ENCODE measurements at regions not wholly inside any gene's neighbourhood (a gene's known extent, or its start where the extent isn't known, plus 50 kb on each side); places are given as distances from the start of the nearest gene placed in this dataset.
A peak's percentile ranks its signal among the peaks of the same experiment; 100 is the strongest.

DNA sequence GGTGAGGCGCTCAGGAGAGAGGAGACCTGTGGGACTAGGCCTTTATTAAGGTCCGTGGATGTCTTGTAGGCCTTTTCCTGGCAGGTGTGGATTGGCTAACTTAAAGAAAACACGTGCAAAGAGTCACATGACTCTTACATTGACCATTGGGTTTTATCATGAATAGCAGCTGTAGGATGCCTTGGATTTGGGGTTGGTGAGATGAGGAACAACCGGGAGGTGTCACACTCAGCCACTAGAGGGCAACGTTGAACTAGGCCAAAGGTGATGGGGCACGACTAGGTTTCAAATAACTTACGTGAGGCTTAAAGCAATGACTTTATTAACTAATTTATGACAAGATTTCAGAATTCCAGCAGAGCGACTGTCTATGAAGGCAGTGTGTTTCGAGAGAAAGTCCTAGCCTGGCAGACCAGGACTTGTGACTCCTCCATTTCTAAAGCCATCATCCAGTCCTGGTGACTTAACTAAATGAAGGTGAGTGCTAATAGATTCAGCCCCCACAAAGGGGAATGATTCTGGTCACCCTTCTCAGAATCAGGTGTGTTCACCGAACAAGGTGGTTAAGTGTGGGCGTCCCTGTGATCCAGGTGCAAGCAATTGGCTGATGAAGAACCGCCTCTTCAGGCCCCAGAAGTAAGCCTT, 345.6 kb downstream of the MCTP2 start:
- Histone ChIP-seq H3K27me3 (replicated peaks; ENCODE audit: insufficient read depth) (no peaks in the 10 kb centered on the region), H3K36me3 (no peaks in the 10 kb centered on the region), H3K27ac (no peak overlapping the region), H3K4me1 (replicated peaks) (no peaks in the 10 kb centered on the region), H3K9me3 (no peaks in the 10 kb centered on the region), H3K4me3 (no peak overlapping the region)
- no peak for DNase-seq (ENCODE audit: low spot score)
- WGBS = 63% methylated on average over 12 of the region's 12 CpGs
- TF ChIP-seq, protein P1, sequence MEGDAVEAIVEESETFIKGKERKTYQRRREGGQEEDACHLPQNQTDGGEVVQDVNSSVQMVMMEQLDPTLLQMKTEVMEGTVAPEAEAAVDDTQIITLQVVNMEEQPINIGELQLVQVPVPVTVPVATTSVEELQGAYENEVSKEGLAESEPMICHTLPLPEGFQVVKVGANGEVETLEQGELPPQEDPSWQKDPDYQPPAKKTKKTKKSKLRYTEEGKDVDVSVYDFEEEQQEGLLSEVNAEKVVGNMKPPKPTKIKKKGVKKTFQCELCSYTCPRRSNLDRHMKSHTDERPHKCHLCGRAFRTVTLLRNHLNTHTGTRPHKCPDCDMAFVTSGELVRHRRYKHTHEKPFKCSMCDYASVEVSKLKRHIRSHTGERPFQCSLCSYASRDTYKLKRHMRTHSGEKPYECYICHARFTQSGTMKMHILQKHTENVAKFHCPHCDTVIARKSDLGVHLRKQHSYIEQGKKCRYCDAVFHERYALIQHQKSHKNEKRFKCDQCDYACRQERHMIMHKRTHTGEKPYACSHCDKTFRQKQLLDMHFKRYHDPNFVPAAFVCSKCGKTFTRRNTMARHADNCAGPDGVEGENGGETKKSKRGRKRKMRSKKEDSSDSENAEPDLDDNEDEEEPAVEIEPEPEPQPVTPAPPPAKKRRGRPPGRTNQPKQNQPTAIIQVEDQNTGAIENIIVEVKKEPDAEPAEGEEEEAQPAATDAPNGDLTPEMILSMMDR (IDR thresholded peaks at IDR 0.05) = peak in 3 of 4 experiments; percentile 16 to 27 (median 18)
- no peak for TF ChIP-seq POLR2A (IDR thresholded peaks at IDR 0.05)
- intact Hi-C loops (cut with DNase I) = no loop called here

DNA sequence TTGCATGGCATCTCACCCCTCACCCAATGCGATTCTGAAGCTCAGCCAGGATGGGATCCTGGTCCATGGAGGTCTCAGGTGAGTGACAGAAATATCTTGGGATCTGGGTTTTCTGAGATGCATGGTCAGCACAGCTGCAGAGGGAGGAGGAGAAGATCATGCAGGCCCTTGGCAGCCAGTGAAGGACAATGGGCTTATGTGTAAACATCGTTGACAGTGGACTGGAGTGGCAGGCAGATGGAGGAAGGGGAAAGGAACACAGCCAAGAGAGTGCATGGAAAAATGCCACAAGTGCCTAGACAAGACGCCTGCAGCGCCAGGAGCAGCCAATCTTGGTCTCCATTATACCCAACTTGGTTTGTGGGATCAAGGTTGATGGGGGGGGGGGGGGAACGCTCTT, 347.9 kb downstream of the MCTP2 start:
- intact Hi-C loops (cut with DNase I) = no loop called here

DNA sequence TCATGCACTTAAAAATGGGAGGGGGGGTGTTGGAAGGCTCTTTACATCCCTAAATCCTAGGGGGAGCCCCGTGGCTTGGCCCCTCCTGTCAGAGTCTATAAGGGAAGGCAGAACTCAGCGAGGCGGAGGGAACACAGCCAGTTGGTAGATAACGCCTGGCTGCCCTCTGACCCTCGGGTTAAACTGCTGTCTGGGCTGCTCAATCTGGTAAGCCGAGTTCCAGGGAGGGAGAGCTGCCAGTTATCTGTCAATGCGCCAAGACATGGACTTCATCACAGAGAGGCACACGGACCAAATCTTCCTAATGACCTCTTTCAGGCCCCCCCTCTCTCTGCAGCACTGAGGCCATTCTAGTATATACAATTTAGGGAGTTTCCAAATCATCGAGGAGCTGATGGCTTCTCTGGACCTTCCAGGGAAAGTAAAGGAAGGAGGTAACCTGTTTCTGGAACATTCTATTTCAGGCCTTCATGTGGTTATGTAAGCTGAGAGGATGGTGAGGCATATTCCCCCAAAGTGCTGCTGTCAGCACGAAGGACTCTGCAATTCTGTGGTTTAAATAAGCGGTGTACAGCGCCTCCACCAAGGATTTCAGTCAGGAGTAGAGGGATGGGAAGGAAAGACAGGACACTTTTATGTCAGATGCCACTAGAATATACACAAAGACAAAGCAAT, 349.0 kb downstream of the MCTP2 start:
- DNase-seq (ENCODE audit: low spot score) = no peak
- Histone ChIP-seq H3K27ac (no peak overlapping the region), H3K27me3 (replicated peaks; ENCODE audit: insufficient read depth) (no peaks in the 10 kb centered on the region), H3K9me3 (no peaks in the 10 kb centered on the region), H3K4me1 (replicated peaks) (no peaks in the 10 kb centered on the region), H3K36me3 (no peaks in the 10 kb centered on the region), H3K4me3 (no peak overlapping the region)
- 77% methylated on average over 12 of the region's 12 CpGs for WGBS
- TF ChIP-seq POLR2A (IDR thresholded peaks at IDR 0.05) = no peak
- TF ChIP-seq POLR2AphosphoS5 (IDR thresholded peaks at IDR 0.05) = no peak
- TF ChIP-seq, protein P1 (IDR thresholded peaks at IDR 0.05) = no peak
- intact Hi-C loops (cut with DNase I) = no loop called here

More for the DNA sequence above, 347.9 kb downstream of the MCTP2 start:
- no peaks in the 10 kb centered on the region for H3K27me3 ChIP-seq (replicated peaks; ENCODE audit: insufficient read depth)
- no peaks in the 10 kb centered on the region for H3K36me3 ChIP-seq
- H3K4me3 ChIP-seq = no peak overlapping the region
- H3K9me3 ChIP-seq = no peaks in the 10 kb centered on the region
- no peaks in the 10 kb centered on the region for H3K4me1 ChIP-seq (replicated peaks)
- TF ChIP-seq, protein P1 (IDR thresholded peaks at IDR 0.05) = no peak
- TF ChIP-seq POLR2AphosphoS5 (IDR thresholded peaks at IDR 0.05) (no peak), POLR2A (IDR thresholded peaks at IDR 0.05) (no peak)
- WGBS = 66% methylated on average over 5 of the region's 5 CpGs
- no peak for DNase-seq (ENCODE audit: low spot score)
- H3K27ac ChIP-seq = no peak overlapping the region

DNA sequence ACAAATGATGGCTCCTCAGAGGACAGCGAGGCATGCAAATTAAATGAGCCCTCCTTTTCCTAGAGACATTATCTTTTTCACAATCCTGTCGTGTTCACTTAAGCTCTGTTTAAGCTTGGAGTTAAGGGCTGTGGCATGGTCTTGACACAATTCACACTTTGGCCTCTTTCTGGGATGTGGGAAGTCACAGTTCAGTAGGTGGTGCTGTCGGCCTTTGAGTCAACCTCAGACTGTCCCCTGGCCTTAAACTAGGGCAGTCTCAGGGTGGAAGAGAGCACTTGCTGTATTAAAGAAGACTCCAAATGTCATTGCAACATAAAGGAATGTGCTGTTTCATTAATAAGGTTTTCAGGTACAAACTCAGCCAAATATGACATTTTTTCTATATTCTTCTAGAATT, 351.0 kb downstream of the MCTP2 start:
- no peaks in the 10 kb centered on the region for H3K27me3 ChIP-seq (replicated peaks; ENCODE audit: insufficient read depth)
- DNase-seq (ENCODE audit: low spot score) = no peak
- no peaks in the 10 kb centered on the region for H3K9me3 ChIP-seq
- TF ChIP-seq, protein P1 (IDR thresholded peaks at IDR 0.05) = no peak
- TF ChIP-seq POLR2A (IDR thresholded peaks at IDR 0.05) = no peak
- TF ChIP-seq POLR2AphosphoS5 (IDR thresholded peaks at IDR 0.05) = no peak
- H3K4me3 ChIP-seq = no peak overlapping the region
- intact Hi-C loops (cut with DNase I) = no loop called here
- H3K27ac ChIP-seq = no peak overlapping the region
- H3K36me3 ChIP-seq = no peaks in the 10 kb centered on the region
- 69% methylated on average over 3 of the region's 3 CpGs for WGBS
- H3K4me1 ChIP-seq (replicated peaks) = no peaks in the 10 kb centered on the region

DNA sequence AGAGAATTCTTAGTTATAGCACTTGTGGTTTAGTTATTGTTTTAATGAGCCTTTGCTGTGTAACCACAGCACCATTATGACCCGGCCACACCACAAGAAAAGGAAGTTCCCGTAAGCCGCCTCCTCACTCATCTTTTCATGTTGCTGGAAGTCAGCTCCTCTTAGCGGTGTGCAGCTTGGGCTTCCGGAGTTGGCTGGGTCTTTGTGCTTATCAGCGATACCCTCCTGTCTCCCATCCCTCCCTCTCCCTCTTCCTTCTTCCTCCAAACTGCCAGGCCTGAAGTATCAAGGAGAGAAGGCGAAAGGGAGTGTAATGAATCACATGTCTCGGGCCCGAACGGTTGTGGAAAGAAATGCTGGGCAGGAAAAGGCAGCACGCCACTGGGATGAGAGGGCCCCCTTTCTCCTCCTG, 353.5 kb downstream of the MCTP2 start:
- no peaks in the 10 kb centered on the region for H3K9me3 ChIP-seq
- 50% methylated on average over 11 of the region's 11 CpGs for WGBS
- no peak overlapping the region for H3K4me3 ChIP-seq
- no peaks in the 10 kb centered on the region for H3K27me3 ChIP-seq (replicated peaks; ENCODE audit: insufficient read depth)
- no peaks in the 10 kb centered on the region for H3K36me3 ChIP-seq
- no peaks in the 10 kb centered on the region for H3K4me1 ChIP-seq (replicated peaks)
- TF ChIP-seq, protein P1 (IDR thresholded peaks at IDR 0.05) = no peak
- TF ChIP-seq POLR2AphosphoS5 (IDR thresholded peaks at IDR 0.05) (no peak), POLR2A (IDR thresholded peaks at IDR 0.05) (no peak)
- H3K27ac ChIP-seq = no peak overlapping the region
- intact Hi-C loops (cut with DNase I) = no loop called here
- DNase-seq (ENCODE audit: low spot score) = no peak
